HG03135 (cell line): ENCODE measurements at regions not wholly inside any gene's neighbourhood (a gene's known extent, or its start where the extent isn't known, plus 50 kb on each side); places are given as distances from the start of the nearest gene placed in this dataset.

Source experiments
- ATAC-seq: cut with Tn5 transposase; IDR thresholded peaks from one replicate; pipeline ENCODE4 v1.9.1; 2021; ENCODE audit warnings: mild to moderate bottlenecking, moderate library complexity; ENCODE audit not compliant: unreplicated experiment

DNA sequence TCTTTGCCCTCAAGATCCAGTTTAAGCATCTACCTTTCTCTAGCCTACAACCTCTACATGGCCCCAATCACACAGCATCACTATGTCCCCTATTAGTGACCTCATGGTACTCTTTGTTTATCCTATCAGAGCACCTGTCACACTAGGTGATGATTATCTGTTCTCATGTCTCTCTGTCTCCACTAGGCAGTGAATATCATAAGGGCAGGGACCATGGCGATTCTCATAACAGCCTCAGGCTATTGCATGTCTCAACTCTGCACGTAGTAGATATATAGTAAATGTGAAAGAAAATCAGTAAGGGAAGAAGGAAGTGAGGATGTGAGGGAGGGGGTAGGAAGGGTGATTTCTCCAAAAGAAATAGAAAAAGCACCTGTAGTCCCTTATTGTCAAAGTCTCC is 311.0 kb downstream of the NSG2 start:
- ATAC-seq = no peak

- ATAC-seq = no peak
Observed at GRCh38 chr5:174358276-174358675, 312.8 kb downstream of the NSG2 start.

DNA sequence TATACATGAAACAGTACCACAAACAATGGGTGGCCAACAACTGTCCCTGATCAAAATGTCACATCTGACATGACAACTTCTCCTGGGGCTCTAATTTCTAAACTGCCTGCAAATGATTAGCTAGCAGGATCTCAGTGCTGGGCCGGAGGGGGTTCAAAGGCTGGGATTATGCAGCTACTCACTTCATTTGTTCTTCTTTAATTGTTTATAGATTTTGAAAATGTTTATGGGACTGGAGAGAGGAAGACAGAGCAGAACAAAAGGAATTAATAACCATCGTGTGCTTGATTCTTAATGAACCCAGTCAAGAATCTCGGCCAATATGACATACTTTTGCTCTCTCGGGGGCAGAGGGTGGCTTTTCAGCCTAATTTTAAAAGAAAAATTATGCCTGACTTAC is 313.6 kb downstream of the NSG2 start:
- ATAC-seq = no peak

- ATAC-seq = no peak
Observed at GRCh38 chr5:174362514-174362913, 317.0 kb downstream of the NSG2 start.

DNA sequence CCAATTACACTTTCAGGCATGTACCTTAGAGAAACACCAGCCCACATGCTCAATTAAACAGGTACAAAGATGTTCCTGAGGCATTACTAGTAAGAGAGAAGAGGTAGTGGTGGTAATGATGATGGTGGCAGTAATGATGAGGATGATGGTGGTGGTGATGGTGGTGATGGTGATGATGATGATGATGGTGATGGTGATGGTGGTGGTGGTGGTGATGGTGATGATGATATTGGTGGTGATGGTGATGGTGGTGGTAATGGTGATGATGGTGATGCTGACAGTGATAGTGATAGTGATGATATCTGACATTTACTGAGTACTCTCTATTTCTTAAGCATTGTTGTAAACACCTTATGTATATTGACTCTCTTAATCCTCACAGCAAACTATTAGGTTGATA is 318.4 kb downstream of the NSG2 start:
- ATAC-seq = no peak

- no peak for ATAC-seq
Observed at GRCh38 chr5:174364676-174365075, 319.2 kb downstream of the NSG2 start.

DNA sequence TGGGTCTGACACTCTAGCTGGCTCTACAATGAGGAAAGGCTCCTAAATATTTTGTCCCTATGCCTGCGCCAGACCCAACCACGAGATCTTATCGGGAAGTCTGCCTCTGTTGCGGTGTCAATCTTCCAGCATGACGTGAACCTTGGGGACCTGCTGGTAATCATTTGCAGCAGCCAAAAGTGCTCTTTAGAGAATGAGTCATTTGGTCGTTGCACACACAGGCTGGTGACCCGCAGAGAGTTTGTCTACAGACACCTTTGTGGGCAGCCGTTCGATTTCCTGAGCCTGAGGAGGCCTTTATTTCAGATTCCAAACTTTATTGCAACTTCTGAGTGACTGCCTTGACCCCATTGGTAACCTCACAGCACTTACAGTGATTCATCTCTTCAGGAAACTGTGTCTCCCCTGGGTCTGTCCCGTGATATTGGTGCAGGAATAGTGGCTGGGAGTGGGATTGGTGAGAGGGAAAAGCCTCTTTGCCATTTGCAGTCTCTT is 326.1 kb downstream of the NSG2 start:
- ATAC-seq = no peak

DNA sequence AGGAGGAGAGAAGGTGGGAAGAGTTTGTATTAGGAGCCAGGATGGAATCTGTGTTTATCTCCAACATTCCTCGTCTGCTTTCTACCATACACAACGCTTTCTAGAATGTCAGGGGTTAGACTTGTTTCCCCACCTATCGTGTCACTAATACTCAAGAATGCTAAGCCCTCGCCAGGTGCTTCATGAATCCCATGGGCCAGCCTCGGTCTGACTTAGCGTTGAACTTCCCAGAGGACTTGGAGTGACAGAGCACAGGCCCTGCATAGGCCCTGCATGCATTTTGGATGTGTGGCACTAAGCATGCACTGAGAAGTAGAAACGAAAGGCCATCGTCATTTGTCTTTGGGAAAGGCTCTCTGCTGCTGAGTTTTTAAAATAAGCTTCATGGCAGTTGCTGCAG is 328.7 kb downstream of the NSG2 start:
- ATAC-seq = no peak

GRCh38 chr5:174376056-174376455 is 330.6 kb downstream of the NSG2 start:
- no peak for ATAC-seq

DNA sequence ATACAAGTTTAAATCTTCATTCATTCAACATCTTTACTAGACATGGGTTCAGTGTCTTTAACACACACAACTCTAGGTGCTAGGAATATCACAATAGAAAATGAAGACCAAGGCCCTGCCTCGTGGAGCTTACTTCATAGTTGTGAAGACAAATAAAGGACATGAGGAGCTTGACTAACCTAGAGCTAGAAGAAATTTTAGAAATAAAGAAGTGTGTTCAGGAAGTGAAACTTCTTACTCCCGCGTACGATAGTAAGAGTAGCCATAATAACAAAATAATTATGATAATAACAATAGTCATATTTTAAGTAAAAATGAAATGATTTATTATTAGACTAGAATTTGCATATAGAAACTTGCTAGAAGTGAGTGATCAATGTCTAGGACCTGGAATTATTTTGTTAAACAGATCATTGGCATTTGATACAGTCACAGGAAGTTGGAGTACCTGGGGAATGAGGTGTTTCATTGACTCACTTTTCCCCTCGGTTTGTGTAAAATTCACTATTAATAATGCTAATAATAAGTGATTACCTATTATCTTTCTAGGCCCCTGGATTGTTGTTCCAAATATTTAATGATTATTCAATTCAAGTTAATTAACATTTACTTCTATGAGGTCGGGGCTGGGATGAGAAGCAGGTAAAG is 331.3 kb downstream of the NSG2 start:
- no peak for ATAC-seq

- no peak for ATAC-seq
Observed at GRCh38 chr5:174378121-174378874, 332.8 kb downstream of the NSG2 start.

- no peak for ATAC-seq
Observed at GRCh38 chr5:174380311-174380710, 334.8 kb downstream of the NSG2 start.

DNA sequence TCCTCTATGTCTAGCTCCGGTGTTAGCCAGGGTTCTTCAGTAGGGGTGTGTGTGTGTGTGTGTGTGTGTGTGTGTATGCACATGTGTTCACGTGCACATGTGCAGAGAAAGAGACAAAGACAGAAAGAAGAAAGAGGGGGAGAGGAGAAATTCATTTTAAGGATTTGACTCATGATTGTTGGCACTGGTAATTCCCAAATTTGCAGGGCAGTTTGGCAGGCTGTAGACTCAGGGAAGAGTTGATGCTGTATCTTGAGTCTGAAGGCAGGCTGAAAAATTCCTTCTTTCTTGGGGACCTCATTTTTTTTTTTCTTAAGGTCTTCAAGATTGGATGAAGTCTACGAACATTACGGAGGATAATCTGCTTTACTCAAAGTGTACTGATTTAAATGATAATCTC is 335.7 kb downstream of the NSG2 start:
- ATAC-seq = no peak

DNA sequence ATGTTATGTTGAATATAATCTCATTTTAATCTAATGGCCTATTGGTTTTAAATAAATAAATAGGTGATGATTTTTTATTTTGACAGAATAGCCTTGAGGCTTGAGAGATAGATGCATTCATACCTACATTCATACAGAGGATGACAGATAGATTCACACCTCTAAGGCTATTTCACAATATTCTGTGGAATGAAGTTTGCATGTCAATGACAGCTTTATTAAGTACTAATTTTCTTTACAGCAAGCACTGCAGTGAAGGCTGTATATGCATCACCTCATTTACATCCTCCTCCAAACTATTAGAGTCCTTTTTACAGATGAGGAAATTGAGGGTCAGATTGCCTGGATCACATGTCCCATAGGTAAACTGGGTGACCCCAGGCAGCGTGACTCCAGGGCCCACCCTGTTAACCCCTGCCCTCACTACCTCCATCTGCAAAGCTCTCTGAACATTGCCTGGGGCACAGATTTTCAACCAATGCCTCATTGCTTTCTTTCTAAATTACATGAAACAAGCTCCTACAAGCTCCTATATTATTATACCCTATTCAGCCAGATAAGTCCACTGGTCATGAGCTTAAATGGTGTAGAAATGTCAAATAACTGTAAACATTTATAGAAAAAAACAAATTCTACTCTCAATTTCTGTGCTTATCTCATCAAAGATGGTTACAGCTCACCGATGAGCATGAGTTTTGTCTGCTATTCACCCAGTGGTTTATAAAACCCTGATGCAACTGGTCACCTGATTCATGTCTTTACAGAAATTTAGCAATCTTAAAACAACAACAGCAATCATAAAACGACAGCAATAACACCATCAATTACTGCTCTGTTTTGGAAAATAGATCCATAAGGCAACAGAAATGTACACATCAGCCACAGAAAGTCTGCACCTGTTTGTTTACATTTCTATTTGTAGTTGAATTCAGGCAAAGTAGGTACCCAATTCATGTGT is 338.0 kb downstream of the NSG2 start:
- ATAC-seq = no peak

DNA sequence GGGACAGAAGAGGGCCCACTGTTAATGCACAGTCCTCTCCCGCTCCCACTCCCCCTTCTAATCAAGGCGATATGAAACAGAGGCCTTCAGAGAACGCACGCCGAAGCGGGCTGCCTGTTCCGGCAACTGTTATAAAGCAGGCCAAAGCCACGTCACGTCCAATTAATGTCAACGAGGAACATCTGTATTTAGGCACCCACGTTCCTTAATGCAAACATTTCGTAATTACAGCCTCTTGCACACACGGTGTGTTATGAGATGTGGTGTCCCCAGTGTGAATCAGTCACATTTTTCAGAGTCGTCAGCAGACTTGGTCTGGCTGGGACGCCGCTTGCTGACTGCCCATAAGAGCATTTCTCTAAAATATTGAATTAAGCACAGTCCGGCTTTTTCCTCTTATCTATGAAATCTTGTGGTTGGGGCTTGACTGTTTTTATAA is 339.0 kb downstream of the NSG2 start:
- no peak for ATAC-seq

DNA sequence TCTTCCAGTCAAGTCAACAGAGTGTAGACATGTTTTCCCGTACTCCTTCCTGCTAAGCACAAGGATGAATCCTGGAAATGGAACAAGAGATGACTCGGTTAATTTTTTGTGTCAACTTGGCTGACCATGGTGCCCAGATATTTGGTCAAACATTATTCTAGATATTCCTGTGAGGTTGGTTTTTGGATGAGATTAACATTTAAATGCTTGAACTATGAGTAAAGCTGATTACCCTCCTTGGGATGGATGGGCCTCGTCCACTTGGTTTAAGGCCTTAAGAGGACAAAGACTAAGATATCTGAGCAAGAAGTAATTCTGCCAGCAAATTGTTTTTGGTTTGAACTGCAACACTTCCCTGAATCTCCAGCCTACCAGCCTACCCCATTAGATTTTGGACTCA is 338.1 kb upstream of the MSX2 start:
- no peak for ATAC-seq

DNA sequence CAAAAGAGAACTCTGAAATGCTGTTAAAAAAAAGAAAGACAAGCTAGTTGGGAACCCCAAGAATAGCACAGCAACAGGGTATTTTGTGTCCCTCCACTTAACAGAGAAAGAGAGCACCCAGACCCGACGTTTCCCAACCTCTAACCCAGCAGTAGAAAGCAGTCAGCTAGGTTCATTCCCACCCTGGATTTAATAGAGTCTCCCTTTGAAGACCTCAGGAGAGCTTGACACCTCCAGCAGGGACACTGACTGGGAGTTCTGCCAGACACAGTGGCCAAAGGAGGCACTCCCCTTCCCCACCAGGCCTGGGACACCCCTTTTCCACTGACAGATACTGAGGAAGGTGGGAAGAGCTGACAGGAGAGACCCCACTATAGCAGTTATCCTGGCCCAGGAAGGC is 337.5 kb upstream of the MSX2 start:
- no peak for ATAC-seq

GRCh38 chr5:174387448-174387847 is 336.9 kb upstream of the MSX2 start:
- no peak for ATAC-seq

GRCh38 chr5:174392892-174393291 is 331.5 kb upstream of the MSX2 start:
- no peak for ATAC-seq

DNA sequence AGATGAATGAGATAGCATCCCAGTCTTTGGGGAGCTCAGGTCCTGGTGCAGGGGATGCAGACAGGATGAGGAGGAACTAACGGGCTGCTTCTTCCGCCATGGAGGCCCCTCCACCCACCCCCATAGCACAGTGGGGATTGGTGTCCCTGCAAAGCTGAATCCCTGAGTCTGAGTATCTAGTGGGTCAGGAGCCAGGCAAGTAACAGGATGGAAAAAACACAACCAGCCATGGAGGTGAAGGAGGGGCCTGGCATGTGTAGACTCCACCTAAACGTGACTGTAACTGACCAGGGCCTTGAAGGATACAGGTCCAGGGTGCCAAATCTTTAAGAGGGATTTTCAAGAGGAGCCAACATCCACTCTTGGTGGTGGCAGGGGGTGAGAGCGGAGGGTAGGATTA is 327.8 kb upstream of the MSX2 start:
- ATAC-seq = no peak

DNA sequence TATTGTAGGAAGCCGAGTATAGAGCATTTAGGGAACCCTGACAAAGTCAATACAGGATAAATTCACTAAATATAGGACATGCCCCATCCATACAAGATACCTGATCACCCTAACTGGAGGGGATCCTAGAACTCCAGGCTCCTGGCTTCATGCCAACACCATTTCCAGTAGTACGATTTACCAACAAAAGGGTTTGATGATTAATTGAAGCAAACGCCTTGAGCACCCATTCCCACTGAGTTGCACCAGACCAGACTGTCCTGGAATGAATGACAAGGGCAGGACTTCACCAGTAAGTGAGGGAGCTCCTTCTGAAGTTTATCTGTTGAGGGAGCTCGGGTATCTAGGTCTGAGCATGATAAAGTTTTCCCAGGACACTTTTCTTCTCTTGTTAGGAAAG is 327.2 kb upstream of the MSX2 start:
- no peak for ATAC-seq
